Muscle of back (tissue), 3 donors: ENCODE measurements at regions not wholly inside any gene's neighbourhood (a gene's known extent, or its start where the extent isn't known, plus 50 kb on each side); places are given as distances from the start of the nearest gene placed in this dataset.

Experiments used
- DNase-seq, 3 donors: peaks; one replicate each; pipeline versions ENCODE4 v3.0.0 to v3.0.0-alpha.2; 2013

DNA sequence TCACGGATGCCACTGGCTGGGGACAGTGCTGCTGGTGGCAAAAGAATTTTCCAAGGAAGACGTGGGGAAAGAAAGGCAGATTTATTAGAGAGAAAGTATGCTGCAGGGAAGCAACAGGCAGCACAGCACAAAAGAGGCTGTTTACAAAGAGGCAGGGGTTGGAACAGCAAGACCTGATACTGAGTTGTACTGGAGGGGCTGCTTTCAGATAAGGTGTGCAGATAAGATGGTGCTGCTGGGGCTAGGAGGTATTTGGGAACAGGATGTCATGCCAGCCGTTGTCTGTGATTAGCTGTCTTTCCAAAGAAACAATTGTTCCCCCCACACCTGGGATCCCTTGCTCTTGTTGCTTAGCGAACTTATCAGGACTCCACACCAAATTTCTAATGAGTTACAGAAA lies 2023.3 kb upstream of the PCDH20 start:
- DNase-seq: no peak

DNA sequence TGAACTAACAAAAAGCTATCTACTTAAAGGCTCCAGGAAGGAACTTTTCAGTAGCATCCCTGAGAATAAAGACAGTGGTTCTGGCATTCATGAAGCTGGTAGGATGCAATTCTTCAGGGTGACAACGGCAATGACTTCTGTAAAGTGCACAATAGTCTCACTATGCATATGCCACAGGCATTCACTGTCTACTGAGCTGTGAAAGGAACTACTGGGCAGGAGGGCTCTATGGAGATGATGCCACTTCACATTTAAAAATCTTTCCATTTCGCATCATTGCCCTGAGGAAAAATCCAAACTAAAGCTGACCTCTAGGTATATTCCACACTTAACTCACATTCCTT lies 2020.6 kb upstream of the PCDH20 start:
- DNase-seq: no peak

DNA sequence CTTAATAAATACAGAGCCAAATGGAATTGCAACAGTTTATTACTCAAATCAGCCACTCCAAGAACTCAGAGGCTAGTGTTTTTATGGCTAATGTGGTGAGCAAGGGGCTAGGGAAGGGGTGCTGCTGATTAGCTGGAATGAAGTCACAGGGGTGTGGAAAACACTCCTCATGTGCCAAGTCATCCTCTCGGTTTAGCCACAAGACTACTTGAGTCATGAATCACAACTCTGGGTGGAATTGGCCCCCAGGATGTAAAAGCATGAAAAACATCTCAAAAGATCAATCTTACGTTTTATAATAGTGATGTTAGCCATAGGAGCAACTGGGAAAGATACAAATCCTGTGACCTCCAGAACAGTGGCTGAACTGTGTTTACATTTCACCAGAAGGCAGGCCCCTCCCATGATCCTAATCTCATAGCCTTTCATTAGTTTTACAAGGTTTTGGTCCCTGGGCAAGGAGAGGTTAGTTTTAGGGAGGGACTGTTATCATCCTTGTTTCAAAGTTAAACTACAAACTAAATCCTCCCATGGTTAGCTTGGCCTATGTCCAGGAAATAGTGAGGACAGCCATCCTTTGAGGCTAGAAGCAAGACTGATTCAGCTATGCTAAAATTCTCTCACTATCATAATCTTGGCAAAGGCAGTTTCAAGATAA lies 2020.1 kb upstream of the PCDH20 start:
- DNase-seq: peak in 2 of 3 donors; percentile 6 to 96

GRCh38 chr13:63433546-63434150 lies 2018.0 kb upstream of the PCDH20 start:
- DNase-seq: peak in 1 of 3 donors; percentile 18

DNA sequence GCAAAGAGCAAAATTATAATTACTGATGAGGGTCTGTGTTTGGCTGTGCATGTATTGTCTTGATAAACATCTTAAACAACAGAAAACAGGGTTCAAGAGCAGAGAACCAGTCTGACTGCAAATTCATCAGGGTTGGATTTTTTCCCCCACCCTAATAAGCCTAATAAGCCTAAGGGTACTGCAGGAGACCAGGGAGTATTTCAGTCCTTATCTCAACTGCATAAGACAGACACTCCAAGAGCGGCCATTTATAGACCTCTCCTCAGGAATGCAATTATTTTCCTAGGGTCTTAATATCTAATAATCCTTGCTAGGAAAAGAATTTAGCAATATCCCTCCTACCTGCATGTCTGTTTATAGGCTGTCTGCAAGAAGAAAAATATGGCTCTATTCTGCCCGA lies 2011.5 kb upstream of the PCDH20 start:
- DNase-seq: no peak

GRCh38 chr13:63425131-63425530 lies 2009.5 kb upstream of the PCDH20 start:
- DNase-seq: no peak

GRCh38 chr13:63421123-63421522 lies 2005.5 kb upstream of the PCDH20 start:
- DNase-seq: no peak

DNA sequence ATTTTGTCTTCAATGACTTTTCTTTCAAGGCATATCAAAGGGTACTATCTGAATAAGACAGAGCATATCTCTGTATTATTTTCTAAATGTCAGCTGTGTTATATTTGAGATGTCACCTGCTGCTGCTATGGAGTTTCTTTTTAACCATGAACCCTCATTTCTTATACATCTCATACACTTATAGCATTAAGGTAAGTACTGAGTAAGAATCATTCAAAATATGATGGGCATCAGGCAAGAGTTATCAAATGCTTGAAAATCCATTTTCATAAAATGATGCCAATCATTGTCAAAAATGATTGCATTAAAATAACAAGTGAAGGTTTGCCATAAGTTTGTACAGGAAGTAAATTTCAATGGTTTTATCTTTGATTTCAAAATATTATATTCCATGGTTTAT lies 2005.0 kb upstream of the PCDH20 start:
- DNase-seq: no peak

- DNase-seq: no peak
Measured at GRCh38 chr13:63414247-63414646, 1998.6 kb upstream of the PCDH20 start.

GRCh38 chr13:63409791-63410351 lies 1994.2 kb upstream of the PCDH20 start:
- no peak for DNase-seq

DNA sequence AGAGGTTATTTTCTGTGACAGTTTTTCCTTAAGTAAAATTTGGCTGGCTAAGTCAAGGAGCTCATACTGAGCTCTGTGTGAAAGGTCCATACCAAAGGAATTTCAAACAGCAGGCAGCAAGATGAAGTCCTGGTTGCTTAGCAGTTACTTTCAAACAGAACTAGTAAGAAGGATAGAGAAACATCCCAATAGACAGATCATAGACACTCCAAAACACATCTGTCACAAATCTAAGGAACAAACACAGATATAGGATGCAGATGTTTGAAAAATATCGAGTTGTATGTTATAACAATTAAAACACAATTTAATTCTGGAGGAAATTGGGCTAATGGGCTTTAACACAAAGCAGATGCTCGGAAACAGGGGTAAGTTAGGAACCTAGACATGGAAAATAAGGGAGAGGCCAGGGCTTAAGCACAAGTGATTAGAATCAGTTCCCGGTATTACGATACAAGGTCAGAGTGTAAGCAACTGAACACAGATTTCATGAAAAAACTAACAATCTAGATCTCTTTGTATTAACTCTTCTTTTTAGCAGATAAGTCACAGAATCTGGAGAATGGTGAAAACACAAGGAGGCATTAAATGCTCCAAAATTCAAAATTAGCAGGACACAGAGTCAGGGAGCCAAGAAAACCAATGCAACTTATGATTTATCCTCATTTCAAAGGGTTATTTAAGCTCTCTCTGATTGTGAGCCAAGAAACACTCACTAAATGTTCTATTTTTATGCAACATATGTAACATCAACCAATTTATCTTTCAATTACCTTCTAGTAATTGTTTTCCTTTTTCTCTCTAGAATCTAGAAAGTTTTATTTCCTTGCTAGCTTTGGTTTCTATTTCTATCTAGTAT lies 1992.9 kb upstream of the PCDH20 start:
- peak; percentile 31 to 68 (median 54) for DNase-seq

GRCh38 chr13:63403733-63404132 lies 1988.1 kb upstream of the PCDH20 start:
- DNase-seq: no peak

DNA sequence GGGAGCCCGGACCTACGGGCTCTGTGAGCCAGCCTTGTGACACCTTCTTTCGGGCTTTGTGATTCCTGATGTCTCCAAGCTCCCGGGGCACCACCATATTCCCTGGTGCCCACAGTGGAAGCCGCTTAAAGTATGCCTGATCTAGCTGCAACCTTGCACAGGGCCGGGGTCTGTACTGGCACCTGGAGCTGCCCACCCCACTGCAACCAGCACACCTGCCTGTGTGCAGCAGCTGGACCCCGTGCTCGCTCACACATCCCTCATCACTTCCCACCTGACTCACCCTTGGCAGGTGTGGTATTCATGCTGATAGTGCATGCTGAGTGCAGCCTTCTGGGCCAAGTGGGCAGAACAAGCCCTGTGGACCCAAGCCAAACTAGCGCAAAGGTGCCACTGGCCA lies 1981.1 kb upstream of the PCDH20 start:
- DNase-seq: no peak

DNA sequence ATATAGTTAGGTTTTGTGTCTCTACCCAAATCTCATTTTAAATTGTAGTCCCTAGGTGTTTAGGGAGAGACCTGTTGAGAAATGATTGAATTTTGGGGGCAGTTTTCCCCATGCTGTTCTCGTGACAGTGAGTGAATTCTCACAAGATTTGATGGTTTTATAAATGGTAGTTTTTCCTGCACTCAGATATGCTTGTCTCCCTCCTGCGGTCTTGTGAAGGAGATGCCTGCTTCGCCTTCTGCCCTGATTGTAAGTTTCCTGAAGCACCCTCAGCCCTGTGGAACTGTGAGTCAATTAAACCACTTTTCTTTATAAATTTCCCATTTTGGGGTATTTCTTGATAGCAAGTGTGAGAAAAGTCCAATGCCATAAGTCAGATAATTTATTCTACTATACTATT lies 1977.5 kb upstream of the PCDH20 start:
- DNase-seq: no peak

GRCh38 chr13:63389756-63390155 lies 1974.1 kb upstream of the PCDH20 start:
- no peak for DNase-seq

DNA sequence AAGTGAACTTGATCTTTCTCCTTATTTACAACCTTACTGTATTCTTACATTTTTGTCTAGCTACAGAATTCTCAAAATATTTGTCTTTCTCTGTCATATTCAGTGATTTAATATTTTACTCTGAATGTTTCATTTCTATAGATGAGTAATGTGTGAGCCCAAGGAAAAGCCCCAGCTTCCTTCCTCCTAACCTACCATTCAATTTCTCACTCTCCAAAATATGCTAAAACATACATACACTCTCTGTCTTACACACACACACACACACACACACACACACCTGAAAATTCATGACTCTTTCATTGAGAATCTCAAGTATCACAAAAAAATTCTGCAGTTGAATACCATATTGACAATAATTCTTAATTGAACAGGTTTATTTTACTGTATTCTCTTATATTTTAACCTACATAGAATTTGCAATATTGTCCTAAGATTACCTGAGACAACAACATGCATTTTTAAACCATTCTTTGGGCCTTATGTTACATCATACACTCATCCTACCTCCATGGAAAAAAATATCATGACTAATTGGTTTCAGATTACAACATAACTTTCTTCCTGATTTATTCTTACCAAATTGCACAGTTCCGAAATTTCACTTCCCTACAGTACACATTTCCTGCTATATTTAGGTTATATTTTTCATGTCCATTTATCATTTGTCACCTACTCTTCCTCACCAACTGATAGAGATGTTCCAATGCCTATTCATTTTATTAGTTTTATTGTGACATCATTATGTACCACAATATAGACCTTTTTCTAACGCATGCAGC lies 1965.6 kb upstream of the PCDH20 start:
- no peak for DNase-seq

DNA sequence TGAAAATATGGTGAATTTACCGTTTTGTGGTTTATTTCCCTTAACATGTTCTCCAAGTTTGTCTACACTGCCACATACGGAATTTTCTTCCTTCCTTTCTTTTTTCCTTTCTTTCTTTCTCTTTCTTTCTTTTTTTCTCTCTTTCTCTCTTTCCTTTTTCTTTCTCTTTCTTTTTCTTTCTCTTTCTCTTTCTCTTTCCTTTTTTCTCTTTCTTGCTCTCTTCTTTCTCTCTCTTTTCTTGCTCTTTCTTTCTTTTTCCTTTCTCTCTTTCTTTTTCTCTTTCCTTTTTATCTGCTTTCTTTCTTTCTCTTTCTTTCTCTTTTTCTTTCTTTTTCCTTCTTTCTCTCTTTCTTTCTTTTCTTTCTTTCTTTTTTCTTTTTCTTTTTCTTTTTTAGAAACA lies 1962.3 kb upstream of the PCDH20 start:
- no peak for DNase-seq

GRCh38 chr13:63370101-63370500 lies 1954.5 kb upstream of the PCDH20 start:
- DNase-seq: no peak

GRCh38 chr13:63367522-63368198 lies 1952.0 kb upstream of the PCDH20 start:
- no peak for DNase-seq

DNA sequence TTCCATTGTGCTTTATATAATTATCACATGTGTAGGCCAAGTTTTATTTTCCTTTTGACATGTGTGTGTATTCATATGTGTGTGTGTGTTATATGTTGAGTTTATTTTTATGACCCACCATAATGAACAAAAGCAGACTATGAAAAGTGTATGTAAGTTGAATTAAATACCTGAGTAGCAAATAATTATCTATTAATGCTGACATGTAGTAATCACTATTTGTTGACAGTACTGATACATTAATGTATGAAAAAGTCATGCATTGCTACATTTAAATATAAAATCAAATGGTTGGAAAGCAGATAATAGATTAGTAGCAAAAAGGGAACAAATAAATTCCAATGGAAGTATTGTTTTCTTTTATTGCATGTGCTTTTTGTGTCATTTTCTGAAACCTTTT lies 1948.5 kb upstream of the PCDH20 start:
- DNase-seq: no peak

- no peak for DNase-seq
Measured at GRCh38 chr13:63351533-63351932, 1935.9 kb upstream of the PCDH20 start.
